Kasumi-1 (cell line): ENCODE measurements at regions not wholly inside any gene's neighbourhood (a gene's known extent, or its start where the extent isn't known, plus 50 kb on each side); places are given as distances from the start of the nearest gene placed in this dataset.
"Not testable (repeated sequence)": the region's sequence is repeated elsewhere in the genome, so short reads cannot be mapped to it uniquely, and the experiment has no call there.

Experiments
- DNase-seq, 2 experiments: peaks; one replicate each; lab custom pipeline; 2025; lab: John Stamatoyannopoulos, UW

GRCh38 chr1:168490306-168490705 lies 53.5 kb downstream of the XCL2 start:
- DNase-seq, result no peak

GRCh38 chr1:168488138-168488537 lies 55.7 kb downstream of the XCL2 start:
- peak in 1 of 2 experiments; percentile 9 for DNase-seq

- DNase-seq, result not testable (repeated sequence)
These were observed 57.0 kb downstream of the XCL2 start for GRCh38 chr1:168486820-168487219.

- peak; percentile 50 to 69 for DNase-seq
These were observed 58.7 kb downstream of the XCL2 start for GRCh38 chr1:168485048-168485447.

- DNase-seq, result no peak
These were observed 59.7 kb downstream of the XCL2 start for GRCh38 chr1:168484083-168484482.

GRCh38 chr1:168483539-168483938 lies 60.3 kb downstream of the XCL2 start:
- DNase-seq, result no peak

- DNase-seq, result peak in 1 of 2 experiments; percentile 15
These were observed 61.7 kb downstream of the XCL2 start for GRCh38 chr1:168482106-168482505.

- DNase-seq, result no peak
These were observed 62.2 kb downstream of the XCL2 start for GRCh38 chr1:168481586-168481985.

- no peak for DNase-seq
These were observed 62.8 kb downstream of the XCL2 start for GRCh38 chr1:168480997-168481396.

- DNase-seq, result peak; percentile 9 to 13
These were observed 66.0 kb downstream of the XCL2 start for GRCh38 chr1:168477792-168478191.

GRCh38 chr1:168476588-168477385 lies 67.0 kb downstream of the XCL2 start:
- peak; percentile 32 to 41 for DNase-seq

GRCh38 chr1:168474322-168474721 lies 69.5 kb downstream of the XCL2 start:
- no peak for DNase-seq

- DNase-seq, result no peak
These were observed 70.7 kb downstream of the XCL2 start for GRCh38 chr1:168473126-168473525.

- peak in 1 of 2 experiments; percentile 11 for DNase-seq
These were observed 71.6 kb downstream of the XCL2 start for GRCh38 chr1:168472223-168472622.

- peak; percentile 34 to 53 for DNase-seq
These were observed 72.8 kb downstream of the XCL2 start for GRCh38 chr1:168470901-168471431.

- peak; percentile 96 for DNase-seq
These were observed 74.1 kb downstream of the XCL2 start for GRCh38 chr1:168469690-168470089.

- no peak for DNase-seq
These were observed 75.0 kb downstream of the XCL2 start for GRCh38 chr1:168468822-168469221.

GRCh38 chr1:168468042-168468809 lies 75.6 kb downstream of the XCL2 start:
- DNase-seq, result no peak

GRCh38 chr1:168467452-168467851 lies 76.3 kb downstream of the XCL2 start:
- peak in 1 of 2 experiments; percentile 13 for DNase-seq

GRCh38 chr1:168466714-168467131 lies 77.1 kb downstream of the XCL2 start:
- no peak for DNase-seq

- peak; percentile 82 to 87 for DNase-seq
These were observed 77.6 kb downstream of the XCL2 start for GRCh38 chr1:168466092-168466713.

- DNase-seq, result not testable (repeated sequence)
These were observed 82.7 kb downstream of the XCL2 start for GRCh38 chr1:168461108-168461507.
